H1 (cell line): ENCODE measurements at regions not wholly inside any gene's neighbourhood (a gene's known extent, or its start where the extent isn't known, plus 50 kb on each side); places are given as distances from the start of the nearest gene placed in this dataset.
A peak's percentile ranks its signal among the peaks of the same experiment; 100 is the strongest.

Experiments used
- CTCF ChIA-PET: fragments of 300-600 bp; sonication (Branson Sonifier 250); formaldehyde crosslinking; loops from one replicate; lab custom pipeline; 2021; ENCODE audit not compliant: partially characterized antibody; lab: Charles Lee
- POLR2A ChIA-PET: fragments of 300-600 bp; sonication (Branson Sonifier 250); formaldehyde crosslinking; loops from one replicate; lab custom pipeline; 2021; ENCODE audit warnings: inconsistent platforms; ENCODE audit not compliant: partially characterized antibody; lab: Charles Lee
- DNase-seq, 2 experiments: peaks; one replicate each; pipeline versions ENCODE4 v3.0.0 to v3.0.0-alpha.2; 2010 to 2022; ENCODE audit warnings: low spot score in 2 of 2, low read depth in 1 of 2, mixed read lengths in 1 of 2
- FAIRE-seq: peaks from 2 replicates; lab custom pipeline; 2011; peaks lifted over from hg19 to GRCh38; lab: Jason Lieb, UNC
- H2AFZ ChIP-seq: 2 replicates; pipeline ENCODE4 v1.8.1; 2012; ENCODE audit warnings: low read length, inconsistent platforms
- H2AK5ac ChIP-seq: 2 replicates; pipeline ENCODE4 v1.6.1; 2013; ENCODE audit warnings: low read depth, low read length
- H2BK120ac ChIP-seq: replicated peaks from 2 replicates; pipeline ENCODE3; 2013; ENCODE audit warnings: low read depth, low read length, inconsistent platforms
- H2BK12ac ChIP-seq: 2 replicates; pipeline ENCODE4 v1.6.1; 2013; ENCODE audit warnings: low read depth, low read length
- H2BK15ac ChIP-seq: 2 replicates; pipeline ENCODE4 v1.6.1; 2013; ENCODE audit warnings: low read length
- H2BK20ac ChIP-seq: 2 replicates; pipeline ENCODE4 v1.6.1; 2013; ENCODE audit warnings: low read length
- H2BK5ac ChIP-seq: 2 replicates; pipeline ENCODE4 v1.6.1; 2013; ENCODE audit warnings: low read depth, low read length
- H3K14ac ChIP-seq: 2 replicates; pipeline ENCODE4 v1.6.1; 2013; ENCODE audit warnings: inconsistent platforms; ENCODE audit not compliant: insufficient read length
- H3K18ac ChIP-seq: 2 replicates; pipeline ENCODE4 v1.6.1; 2013; ENCODE audit warnings: low read length; ENCODE audit errors: extremely low read depth
- H3K23ac ChIP-seq: 2 replicates; pipeline ENCODE4 v1.6.1; 2013; ENCODE audit warnings: inconsistent platforms; ENCODE audit not compliant: insufficient read length
- H3K23me2 ChIP-seq: 2 replicates; pipeline ENCODE4 v1.6.1; 2013; ENCODE audit warnings: low read depth, low read length
- H3K27ac ChIP-seq: 2 replicates; pipeline ENCODE4 v1.6.1; 2011; ENCODE audit warnings: low read depth, low read length, inconsistent platforms
- H3K27me3 ChIP-seq, 4 experiments: replicated peaks in 1 of 4; 1 replicate in 1 of 4; 2 replicates in 3 of 4; pipeline versions ENCODE4 v1.6.1 to v1.8.1; 2011 to 2013; ENCODE audit warnings: low read length in 3 of 4, mild to moderate bottlenecking in 3 of 4, inconsistent platforms in 2 of 4, mixed read lengths in 2 of 4, moderate library complexity in 1 of 4; ENCODE audit not compliant: control insufficient read depth in 3 of 4, insufficient read depth in 3 of 4; ENCODE audit errors: extremely low read depth in 1 of 4
- H3K36me3 ChIP-seq, 4 experiments: 2 replicates each; pipeline versions ENCODE4 v1.6.1 to v1.8.1; 2011 to 2013; ENCODE audit warnings: mild to moderate bottlenecking in 4 of 4, low read length in 3 of 4, moderate library complexity in 2 of 4, control low read depth in 1 of 4, inconsistent platforms in 1 of 4; ENCODE audit not compliant: insufficient read depth in 4 of 4, control insufficient read depth in 2 of 4
- H3K4ac ChIP-seq: replicated peaks from 2 replicates; pipeline ENCODE3; 2013; ENCODE audit warnings: low read length, low read depth, mixed read lengths, inconsistent platforms; ENCODE audit not compliant: insufficient read length
- H3K4me1 ChIP-seq, 4 experiments: replicated peaks in 1 of 4; 1 replicate in 1 of 4; 2 replicates in 3 of 4; pipeline versions ENCODE4 v1.6.1 to v1.8.1; 2011 to 2013; ENCODE audit warnings: low read length in 3 of 4, inconsistent platforms in 2 of 4, mixed read lengths in 1 of 4; ENCODE audit not compliant: insufficient read depth in 4 of 4, control insufficient read depth in 3 of 4
- H3K4me2 ChIP-seq, 2 experiments: 2 replicates each; pipeline versions ENCODE4 v1.6.1 to v1.8.1; 2011 to 2013; ENCODE audit warnings: low read depth in 2 of 2, low read length in 2 of 2, control low read depth in 1 of 2, inconsistent platforms in 1 of 2, mild to moderate bottlenecking in 1 of 2; ENCODE audit not compliant: insufficient read depth in 1 of 2
- H3K4me3 ChIP-seq, 4 experiments: fragments of 200-600, 300-600 bp in 1 of 4; sonication (generic), shearing (Covaris generic), sonication (Bioruptor Twin) in 1 of 4; 2 replicates each; pipeline versions ENCODE4 v1.5.1 to v1.8.1; 2011 to 2016; ENCODE audit warnings: low read length in 4 of 4, low read depth in 3 of 4, control low read depth in 2 of 4, inconsistent platforms in 2 of 4, mild to moderate bottlenecking in 2 of 4, mixed read lengths in 1 of 4, moderate library complexity in 1 of 4; ENCODE audit not compliant: insufficient read depth in 2 of 4; ENCODE audit errors: extremely low read depth in 1 of 4
- H3K56ac ChIP-seq: replicated peaks from 2 replicates; pipeline ENCODE3; 2013; ENCODE audit warnings: low read depth, mild to moderate bottlenecking, mixed read lengths, low read length, inconsistent platforms; ENCODE audit not compliant: insufficient read length
- H3K79me1 ChIP-seq: 2 replicates; pipeline ENCODE4 v1.6.1; 2013; ENCODE audit warnings: low read depth, low read length, control low read depth
- H3K79me2 ChIP-seq, 2 experiments: 2 replicates each; pipeline versions ENCODE4 v1.6.1 to v1.8.1; 2012 to 2013; ENCODE audit warnings: low read length in 2 of 2, mild to moderate bottlenecking in 2 of 2, inconsistent platforms in 1 of 2; ENCODE audit not compliant: insufficient read depth in 2 of 2, control insufficient read depth in 1 of 2
- H3K9ac ChIP-seq, 4 experiments: replicated peaks in 1 of 4; 1 replicate in 1 of 4; 2 replicates in 3 of 4; pipeline versions ENCODE4 v1.6.1 to v1.8.1; 2011 to 2013; ENCODE audit warnings: low read depth in 3 of 4, low read length in 3 of 4, control low read depth in 2 of 4, mild to moderate bottlenecking in 2 of 4, moderate library complexity in 2 of 4, inconsistent platforms in 1 of 4; ENCODE audit errors: extremely low read depth in 1 of 4
- H3K9me3 ChIP-seq, 2 experiments: 2 replicates each; pipeline versions ENCODE4 v1.6.1 to v1.8.1; 2012 to 2013; ENCODE audit warnings: mild to moderate bottlenecking in 2 of 2, moderate library complexity in 2 of 2, control low read depth in 1 of 2, inconsistent platforms in 1 of 2, low read depth in 1 of 2, low read length in 1 of 2, mixed read lengths in 1 of 2; ENCODE audit not compliant: insufficient read depth in 2 of 2
- H4K20me1 ChIP-seq, 2 experiments: replicated peaks in 1 of 2; 2 replicates each; pipeline versions ENCODE3 to v1.8.1; 2011 to 2013; ENCODE audit warnings: inconsistent platforms in 2 of 2, low read length in 2 of 2, mild to moderate bottlenecking in 1 of 2; ENCODE audit not compliant: insufficient read depth in 2 of 2, control insufficient read depth in 1 of 2
- H4K5ac ChIP-seq: 2 replicates; pipeline ENCODE4 v1.6.1; 2013; ENCODE audit warnings: low read length, low read depth, mixed read lengths, inconsistent platforms; ENCODE audit not compliant: insufficient read length
- H4K8ac ChIP-seq: 2 replicates; pipeline ENCODE4 v1.8.0; 2013; ENCODE audit warnings: mild to moderate bottlenecking, moderate library complexity, low read length, inconsistent platforms; ENCODE audit not compliant: insufficient read depth; ENCODE audit errors: extremely low read depth
- H4K91ac ChIP-seq: replicated peaks from 2 replicates; pipeline ENCODE3; 2013; ENCODE audit warnings: low read length, mixed read lengths, inconsistent platforms; ENCODE audit not compliant: insufficient read length
- ASH2L ChIP-seq: fragments of 200-600, 300-600 bp; sonication (generic); IDR thresholded peaks from one replicate; pipeline ENCODE4 v1.7.1; 2017; ENCODE audit warnings: low read length
- GABPA ChIP-seq: IDR thresholded peaks from 2 replicates; pipeline ENCODE4 v1.6.1; 2011; ENCODE audit warnings: mild to moderate bottlenecking, low read length, moderate library complexity, borderline replicate concordance; ENCODE audit not compliant: insufficient read depth
- GTF2F1 ChIP-seq: IDR thresholded peaks from 2 replicates; pipeline ENCODE4 v1.6.1; 2012; ENCODE audit warnings: low read depth, low read length, improper control_type of control experiment, borderline replicate concordance
- KDM1A ChIP-seq: fragments of 200-600, 300-600 bp; sonication (generic); IDR thresholded peaks from 2 replicates; pipeline ENCODE4 v1.7.1; 2016; ENCODE audit warnings: mild to moderate bottlenecking, low read length, borderline replicate concordance
- NANOG ChIP-seq: IDR thresholded peaks from 2 replicates; pipeline ENCODE4 v1.6.1; 2011; ENCODE audit warnings: low read length, low read depth, mild to moderate bottlenecking, inconsistent platforms; ENCODE audit not compliant: insufficient read depth, poor library complexity, severe bottlenecking
- SRF ChIP-seq: IDR thresholded peaks from 2 replicates; pipeline ENCODE4 v1.6.1; 2011; ENCODE audit warnings: mild to moderate bottlenecking, low read depth, low read length, moderate library complexity
- TBP ChIP-seq: IDR thresholded peaks from 2 replicates; pipeline ENCODE4 v1.6.1; 2011; ENCODE audit warnings: low read depth, low read length, improper control_type of control experiment
- YY1 ChIP-seq: IDR thresholded peaks from 2 replicates; pipeline ENCODE4 v1.6.1; 2011; ENCODE audit warnings: low read depth, mild to moderate bottlenecking, low read length
- WGBS, 2 experiments: shearing (Covaris generic) in 1 of 2; methylation state at CpG; one replicate each; pipeline versions ENCODE4 v1.1.6 to v1.1.7; 2013 to 2015; ENCODE audit warnings: low lambda C conversion rate in 2 of 2, mixed read lengths in 2 of 2, inconsistent platforms in 1 of 2, low coverage in 1 of 2, missing lambda C conversion rate in 1 of 2; ENCODE audit not compliant: insufficient replicate concordance in 2 of 2, insufficient coverage in 1 of 2, insufficient read length in 1 of 2; ENCODE audit errors: extremely low coverage in 1 of 2, missing lambda C conversion rate in 1 of 2; 5-methylcytosine and 5-hydroxymethylcytosine counted together
- TF ChIP-seq, protein P1 (sequence below): IDR thresholded peaks from 2 replicates; pipeline ENCODE4 v1.6.1; 2012; ENCODE audit warnings: inconsistent platforms

GRCh38 chr15:54772663-54773062 is 424.1 kb downstream of the RSL24D1 start:
- H3K9me3 ChIP-seq = peaks cover 10 to 24% of the 10 kb centered on the region in 2 experiments; a peak in 3 of 4 replicates
- DNase-seq (no peak), FAIRE-seq (no peak)
- no peaks in the 10 kb centered on the region for H3K27me3 ChIP-seq
- no peak overlapping the region for H3K27ac ChIP-seq
- H3K79me1 ChIP-seq = no peaks in the 10 kb centered on the region
- H2BK5ac ChIP-seq = no peak overlapping the region
- ChIA-PET POLR2A (no interaction called here), CTCF (no interaction called here)
- H3K4me2 ChIP-seq = no peak overlapping the region
- no peak overlapping the region for H3K9ac ChIP-seq
- H4K20me1 ChIP-seq = no peaks in the 10 kb centered on the region
- no peak overlapping the region for H3K4ac ChIP-seq
- 64% methylated on average over 1 of the region's 1 CpG; no CpG with 5 or more reads in 1 of the 2 experiments for WGBS, 2 experiments
- H2BK15ac ChIP-seq = no peak overlapping the region
- H3K23ac ChIP-seq = no peak overlapping the region
- H3K36me3 ChIP-seq = no peaks in the 10 kb centered on the region
- H2BK120ac ChIP-seq = no peak overlapping the region
- no peak overlapping the region for H3K56ac ChIP-seq
- no peak overlapping the region for H2BK20ac ChIP-seq
- no peak overlapping the region for H3K14ac ChIP-seq
- no peak overlapping the region for H3K4me3 ChIP-seq
- no peak overlapping the region for H4K91ac ChIP-seq
- no peaks in the 10 kb centered on the region for H3K23me2 ChIP-seq
- TF ChIP-seq NANOG = peak; percentile 20
- TF ChIP-seq, protein P1, sequence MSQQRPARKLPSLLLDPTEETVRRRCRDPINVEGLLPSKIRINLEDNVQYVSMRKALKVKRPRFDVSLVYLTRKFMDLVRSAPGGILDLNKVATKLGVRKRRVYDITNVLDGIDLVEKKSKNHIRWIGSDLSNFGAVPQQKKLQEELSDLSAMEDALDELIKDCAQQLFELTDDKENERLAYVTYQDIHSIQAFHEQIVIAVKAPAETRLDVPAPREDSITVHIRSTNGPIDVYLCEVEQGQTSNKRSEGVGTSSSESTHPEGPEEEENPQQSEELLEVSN = no peak
- no peak for TF ChIP-seq GTF2F1
- TF ChIP-seq TBP = no peak
- no peak for TF ChIP-seq ASH2L
- no peak for TF ChIP-seq SRF
- TF ChIP-seq GABPA = no peak
- TF ChIP-seq YY1 = 0 out of 2 replicates have a peak, but pooled peaks have one; percentile 31
- TF ChIP-seq KDM1A = no peak
- no peak overlapping the region for H2AK5ac ChIP-seq
- H2BK12ac ChIP-seq = no peak overlapping the region
- no peaks in the 10 kb centered on the region for H3K79me2 ChIP-seq
- no peak overlapping the region for H4K5ac ChIP-seq
- H3K18ac ChIP-seq = no peak overlapping the region
- H3K4me1 ChIP-seq = no peaks in the 10 kb centered on the region
- no peak overlapping the region for H4K8ac ChIP-seq
- H2AFZ ChIP-seq = no peak overlapping the region
